ENCODE measurements at regions not wholly inside any gene's neighbourhood (a gene's known extent, or its start where the extent isn't known, plus 50 kb on each side); places are given as distances from the start of the nearest gene placed in this dataset.

GRCh38 chr1:56399795-56400194 lies 179.6 kb downstream of the PLPP3 start:
- no peak overlapping the region for H2AFZ ChIP-seq (ENCODE audit: control insufficient read depth, low read depth, low read length)
- H3K4me3 ChIP-seq, result no peak overlapping the region
- H3K4me2 ChIP-seq (ENCODE audit: control insufficient read depth, insufficient read depth), result no peak overlapping the region
- H3K79me2 ChIP-seq (ENCODE audit: control insufficient read depth, insufficient read depth, low read length), result no peaks in the 10 kb centered on the region
- RAD21 ChIA-PET (ENCODE audit: unreplicated experiment), result no interaction called here
- H3K27ac ChIP-seq (ENCODE audit: control insufficient read depth, insufficient read depth), result no peak overlapping the region
- TF ChIP-seq CBX5 (IDR thresholded peaks at IDR 0.05; ENCODE audit: low read depth), result no peak
- no peak for TF ChIP-seq YBX1 (IDR thresholded peaks at IDR 0.05)
- TF ChIP-seq, protein P1, sequence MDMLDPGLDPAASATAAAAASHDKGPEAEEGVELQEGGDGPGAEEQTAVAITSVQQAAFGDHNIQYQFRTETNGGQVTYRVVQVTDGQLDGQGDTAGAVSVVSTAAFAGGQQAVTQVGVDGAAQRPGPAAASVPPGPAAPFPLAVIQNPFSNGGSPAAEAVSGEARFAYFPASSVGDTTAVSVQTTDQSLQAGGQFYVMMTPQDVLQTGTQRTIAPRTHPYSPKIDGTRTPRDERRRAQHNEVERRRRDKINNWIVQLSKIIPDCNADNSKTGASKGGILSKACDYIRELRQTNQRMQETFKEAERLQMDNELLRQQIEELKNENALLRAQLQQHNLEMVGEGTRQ (IDR thresholded peaks at IDR 0.05; ENCODE audit: borderline replicate concordance, low read depth, low read length), result no peak
- no peak for TF ChIP-seq SRF (IDR thresholded peaks at IDR 0.05; ENCODE audit: low read depth in 2 of 2, low read length in 2 of 2)
- no peak for TF ChIP-seq HDAC2 (IDR thresholded peaks at IDR 0.05)
- TF ChIP-seq PAX8 (IDR thresholded peaks at IDR 0.05), result no peak
- TF ChIP-seq IRF4 (IDR thresholded peaks at IDR 0.05; ENCODE audit: low read depth, low read length), result no peak
- no peak for TF ChIP-seq MTA2 (IDR thresholded peaks at IDR 0.05; ENCODE audit: low read depth)
- no peak for TF ChIP-seq SIN3A (IDR thresholded peaks at IDR 0.05; ENCODE audit: low read depth, low read length)
- no peak for TF ChIP-seq E2F8 (IDR thresholded peaks at IDR 0.05; ENCODE audit: low read depth, partially characterized antibody)
- no peak for TF ChIP-seq ZBED1 (IDR thresholded peaks at IDR 0.05; ENCODE audit: borderline replicate concordance)
- no peak for TF ChIP-seq TCF12 (IDR thresholded peaks at IDR 0.05; ENCODE audit: low read depth, low read length)
- TF ChIP-seq SPI1 (IDR thresholded peaks at IDR 0.05; ENCODE audit: borderline replicate concordance, insufficient read depth, low read depth, low read length), result no peak
- no peak for TF ChIP-seq ZNF24 (IDR thresholded peaks at IDR 0.05)
- no peaks in the 10 kb centered on the region for H3K9me3 ChIP-seq (replicated peaks; ENCODE audit: control insufficient read depth, insufficient read depth, low read length)
- POLR2A ChIA-PET, result no interaction called here
- DNase-seq (ENCODE audit: low read depth, low spot score) (no peak), FAIRE-seq (no peak), ATAC-seq (no peak)
- H3K9ac ChIP-seq (ENCODE audit: control insufficient read depth, insufficient read depth, low read length), result no peak overlapping the region
- no peaks in the 10 kb centered on the region for H4K20me1 ChIP-seq (ENCODE audit: control insufficient read depth, insufficient read depth)
- CTCF ChIA-PET, result interaction anchor here (1.0 to 12.9 kb wide), 2 partner anchors 9 to 179 kb away, joined by 3 to 257 read pairs; partner anchors contain the start of gene PLPP3
- SMC1A ChIA-PET (ENCODE audit: uncharacterized antibody, unreplicated experiment), result interaction anchor here (0.8 to 14.2 kb wide), 9 partner anchors 9 to 185 kb away, joined by 3 to 154 read pairs (median 7); partner anchors contain the start of gene PLPP3
- no peaks in the 10 kb centered on the region for H3K36me3 ChIP-seq (ENCODE audit: control insufficient read depth in 2 of 2, insufficient read depth in 2 of 2, low read length in 1 of 2)
- in situ Hi-C loops (cut with MboI), result no loop called here
- intact Hi-C loops (cut with micrococcal nuclease; ENCODE audit: unreplicated experiment), result no loop called here
- 48% methylated on average over 3 of the region's 3 CpGs for WGBS (ENCODE audit: insufficient coverage, insufficient replicate concordance, low lambda C conversion rate, missing lambda C conversion rate)
- H3K4me1 ChIP-seq (ENCODE audit: control insufficient read depth, insufficient read depth, low read length), result no peaks in the 10 kb centered on the region
- H3K27me3 ChIP-seq (replicated peaks in 1 of 2; ENCODE audit: control insufficient read depth in 2 of 2, insufficient read depth in 2 of 2, low read length in 1 of 2), result no peaks in the 10 kb centered on the region
- no TSS peak for BruUV-seq (replicated peaks)
